Astrocyte of the cerebellum (primary cell): ENCODE measurements at regions not wholly inside any gene's neighbourhood (a gene's known extent, or its start where the extent isn't known, plus 50 kb on each side); places are given as distances from the start of the nearest gene placed in this dataset.
"Not testable (repeated sequence)": the region's sequence is repeated elsewhere in the genome, so short reads cannot be mapped to it uniquely, and the experiment has no call there.

Source experiments
- DNase-seq: peaks from one replicate; pipeline ENCODE4 v3.0.0-alpha.2; 2011; ENCODE audit warnings: low read depth
- H3K4me3 ChIP-seq: 2 replicates; pipeline ENCODE4 v1.5.1; 2011; ENCODE audit warnings: mild to moderate bottlenecking, low read depth, low read length, moderate library complexity
- in situ Hi-C: cut with HindIII; loops from 2 replicates; pipeline ENCODE4 v1.10.0; 2017; ENCODE audit warnings: low sequenced_read_pairs
- TF ChIP-seq, protein P1 (sequence below): IDR thresholded peaks from 2 replicates; pipeline ENCODE4 v1.5.1; 2012; ENCODE audit warnings: low read length, low read depth, moderate library complexity, mild to moderate bottlenecking; ENCODE audit errors: missing control alignments

DNA sequence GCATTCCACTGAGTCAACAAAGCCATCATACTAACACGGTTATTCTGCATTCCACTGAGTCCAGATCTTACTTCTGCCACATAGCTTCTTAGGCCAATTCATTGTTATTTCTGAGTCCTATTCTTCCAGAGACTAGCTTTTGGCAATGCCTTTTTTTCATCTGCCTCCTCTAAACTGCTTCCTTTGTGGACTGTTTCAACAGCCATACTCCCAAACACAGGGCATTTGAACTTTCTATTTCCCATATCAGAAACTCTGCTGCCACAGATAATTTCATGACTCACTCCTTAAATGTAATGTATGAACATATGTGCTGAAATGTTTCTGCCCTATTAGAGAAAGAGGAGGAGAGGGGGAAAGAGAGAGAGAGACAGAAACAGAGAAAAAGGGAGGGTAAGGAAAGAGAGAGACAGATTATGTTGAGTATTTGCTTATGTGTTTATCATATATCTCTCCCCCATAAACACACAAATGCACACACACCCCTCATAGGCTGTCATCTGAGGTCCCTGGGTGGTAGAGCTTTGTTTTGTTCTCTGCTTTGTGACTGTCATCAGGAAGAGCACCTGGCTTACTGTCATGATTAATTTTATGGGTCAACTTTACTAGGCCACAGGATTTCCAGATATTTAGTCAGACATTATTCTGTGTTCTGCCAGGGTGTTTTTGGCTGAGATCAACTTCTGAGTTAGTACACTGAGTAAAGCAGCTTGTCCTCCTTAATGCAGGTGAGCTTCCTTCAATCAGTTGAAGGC lies 308.0 kb upstream of the KCND2 start:
- H3K4me3 ChIP-seq: no peak overlapping the region
- TF ChIP-seq, protein P1, sequence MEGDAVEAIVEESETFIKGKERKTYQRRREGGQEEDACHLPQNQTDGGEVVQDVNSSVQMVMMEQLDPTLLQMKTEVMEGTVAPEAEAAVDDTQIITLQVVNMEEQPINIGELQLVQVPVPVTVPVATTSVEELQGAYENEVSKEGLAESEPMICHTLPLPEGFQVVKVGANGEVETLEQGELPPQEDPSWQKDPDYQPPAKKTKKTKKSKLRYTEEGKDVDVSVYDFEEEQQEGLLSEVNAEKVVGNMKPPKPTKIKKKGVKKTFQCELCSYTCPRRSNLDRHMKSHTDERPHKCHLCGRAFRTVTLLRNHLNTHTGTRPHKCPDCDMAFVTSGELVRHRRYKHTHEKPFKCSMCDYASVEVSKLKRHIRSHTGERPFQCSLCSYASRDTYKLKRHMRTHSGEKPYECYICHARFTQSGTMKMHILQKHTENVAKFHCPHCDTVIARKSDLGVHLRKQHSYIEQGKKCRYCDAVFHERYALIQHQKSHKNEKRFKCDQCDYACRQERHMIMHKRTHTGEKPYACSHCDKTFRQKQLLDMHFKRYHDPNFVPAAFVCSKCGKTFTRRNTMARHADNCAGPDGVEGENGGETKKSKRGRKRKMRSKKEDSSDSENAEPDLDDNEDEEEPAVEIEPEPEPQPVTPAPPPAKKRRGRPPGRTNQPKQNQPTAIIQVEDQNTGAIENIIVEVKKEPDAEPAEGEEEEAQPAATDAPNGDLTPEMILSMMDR: no peak
- in situ Hi-C loops: no loop called here
- DNase-seq: no peak

DNA sequence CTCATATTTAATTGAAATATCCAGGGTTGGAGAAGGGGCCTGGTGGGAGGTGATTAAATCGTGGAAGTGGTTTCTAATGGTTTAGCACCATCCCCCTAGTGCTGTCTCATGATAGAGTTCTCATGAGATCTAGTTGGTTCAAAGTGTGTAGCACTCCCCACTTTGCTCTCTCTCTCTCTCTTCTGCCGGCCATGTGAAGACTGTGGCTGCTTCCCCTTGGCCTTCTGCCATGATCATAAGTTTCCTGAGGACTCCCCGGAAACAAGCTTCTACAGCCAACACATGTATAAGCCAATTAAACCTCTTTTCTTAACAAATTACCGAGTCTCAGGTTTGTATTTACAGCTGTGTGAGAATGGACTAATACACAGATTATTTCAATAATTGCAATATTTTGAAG lies 305.8 kb upstream of the KCND2 start:
- H3K4me3 ChIP-seq: no peak overlapping the region
- TF ChIP-seq, protein P1: no peak
- in situ Hi-C loops: no loop called here
- no peak for DNase-seq

DNA sequence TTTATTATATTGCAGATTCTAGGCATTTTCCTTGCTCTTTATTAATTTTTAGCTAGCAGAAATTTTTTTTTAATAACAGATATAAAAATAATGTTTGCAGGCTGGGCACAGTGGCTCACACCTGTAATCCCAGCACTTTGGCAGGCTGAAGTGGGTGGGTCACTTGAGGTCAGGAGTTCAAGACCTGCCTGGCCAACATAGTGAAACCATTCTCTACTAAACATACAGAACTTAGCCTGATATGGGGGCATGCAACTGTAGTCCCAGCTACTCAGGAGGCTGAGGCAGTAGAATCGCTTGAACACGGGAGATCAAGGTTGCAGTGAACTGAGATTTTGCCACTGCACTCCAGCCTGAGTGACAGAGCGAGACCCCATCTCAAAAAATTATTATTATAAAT lies 304.6 kb upstream of the KCND2 start:
- H3K4me3 ChIP-seq, in situ Hi-C loops, DNase-seq: not testable (repeated sequence)

DNA sequence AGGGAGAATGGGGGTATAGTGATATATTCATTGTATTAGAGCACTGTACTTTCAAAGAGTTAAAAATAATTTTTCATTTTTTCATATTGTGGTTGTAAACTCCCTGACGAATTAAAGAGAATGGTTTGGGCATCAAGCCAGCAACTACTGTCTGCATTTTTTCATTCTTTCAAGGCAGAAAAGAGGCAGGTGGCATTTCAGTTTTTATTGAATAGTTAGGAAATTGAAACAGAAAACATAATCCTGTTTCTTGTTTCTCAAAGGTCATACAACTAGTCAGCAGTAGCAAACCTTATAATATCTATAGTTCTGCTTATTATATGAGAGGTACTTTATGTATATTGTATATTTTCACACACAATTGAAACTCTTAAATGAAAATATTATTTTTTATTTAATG lies 303.9 kb upstream of the KCND2 start:
- in situ Hi-C loops: no loop called here
- TF ChIP-seq, protein P1: no peak
- no peak overlapping the region for H3K4me3 ChIP-seq
- no peak for DNase-seq

DNA sequence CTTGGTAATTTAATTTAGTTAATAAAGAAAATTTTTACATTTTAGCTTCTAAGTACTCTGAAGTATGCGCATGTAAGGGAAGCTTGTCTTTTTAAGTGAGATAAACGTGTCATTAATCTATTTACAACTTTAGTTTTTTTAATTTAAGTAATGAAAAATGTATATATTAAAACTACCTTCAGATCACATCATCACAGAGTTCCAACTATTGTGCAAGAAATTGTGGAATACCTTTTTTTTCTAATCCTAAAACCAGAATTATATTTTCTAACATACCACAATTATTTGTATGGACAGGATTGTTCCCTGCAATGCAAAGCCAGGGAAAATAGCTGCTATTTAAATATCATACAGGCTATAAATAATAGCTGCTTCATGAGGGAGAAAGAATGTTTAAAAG lies 303.2 kb upstream of the KCND2 start:
- in situ Hi-C loops: no loop called here
- no peak overlapping the region for H3K4me3 ChIP-seq
- TF ChIP-seq, protein P1: no peak
- no peak for DNase-seq

DNA sequence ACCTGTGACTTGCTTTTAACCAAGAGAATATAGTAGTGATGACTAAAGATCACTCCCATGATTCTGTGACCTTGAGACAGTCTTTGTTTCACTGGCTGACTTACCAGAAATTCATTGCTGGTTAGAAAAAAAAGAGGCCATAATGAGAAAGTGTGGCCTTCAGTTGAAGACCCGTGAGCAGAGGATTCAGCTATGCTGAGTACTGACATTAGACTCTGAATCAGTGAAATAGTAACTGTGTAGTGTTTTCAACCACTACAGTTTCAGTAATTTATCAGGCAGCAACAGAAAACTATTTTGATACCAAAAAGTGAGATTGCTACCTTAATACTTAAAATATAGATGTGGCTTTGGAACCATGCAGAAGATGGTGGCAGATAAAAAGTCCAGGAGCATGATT lies 298.0 kb upstream of the KCND2 start:
- no peak overlapping the region for H3K4me3 ChIP-seq
- no peak for DNase-seq
- TF ChIP-seq, protein P1: no peak
- in situ Hi-C loops: no loop called here

DNA sequence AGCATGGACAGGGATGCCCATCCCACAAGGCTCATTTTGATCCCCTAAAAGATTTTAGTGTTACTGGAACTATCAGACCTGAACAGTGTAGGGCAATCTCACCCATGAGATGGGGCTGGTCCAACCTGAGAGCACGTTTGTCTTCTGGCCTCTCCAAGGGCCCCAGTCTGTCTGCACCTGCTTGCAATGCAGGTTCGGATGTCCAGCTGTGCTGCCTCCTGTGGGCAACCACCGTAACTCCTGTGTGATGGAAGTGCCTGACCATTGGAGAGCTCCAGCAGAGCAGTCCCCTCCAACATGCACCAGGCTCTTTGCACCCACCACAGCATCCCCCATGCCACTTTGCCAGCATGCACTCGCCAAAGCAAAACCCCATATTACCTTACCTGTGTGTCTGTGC lies 290.1 kb upstream of the KCND2 start:
- TF ChIP-seq, protein P1: no peak
- H3K4me3 ChIP-seq: no peak overlapping the region
- no peak for DNase-seq
- in situ Hi-C loops: no loop called here
